ENCODE measurements at regions not wholly inside any gene's neighbourhood (a gene's known extent, or its start where the extent isn't known, plus 50 kb on each side); places are given as distances from the start of the nearest gene placed in this dataset.
A peak's percentile ranks its signal among the peaks of the same experiment; 100 is the strongest.
"Not testable (repeated sequence)": the region's sequence is repeated elsewhere in the genome, so short reads cannot be mapped to it uniquely, and the experiment has no call there.

DNA sequence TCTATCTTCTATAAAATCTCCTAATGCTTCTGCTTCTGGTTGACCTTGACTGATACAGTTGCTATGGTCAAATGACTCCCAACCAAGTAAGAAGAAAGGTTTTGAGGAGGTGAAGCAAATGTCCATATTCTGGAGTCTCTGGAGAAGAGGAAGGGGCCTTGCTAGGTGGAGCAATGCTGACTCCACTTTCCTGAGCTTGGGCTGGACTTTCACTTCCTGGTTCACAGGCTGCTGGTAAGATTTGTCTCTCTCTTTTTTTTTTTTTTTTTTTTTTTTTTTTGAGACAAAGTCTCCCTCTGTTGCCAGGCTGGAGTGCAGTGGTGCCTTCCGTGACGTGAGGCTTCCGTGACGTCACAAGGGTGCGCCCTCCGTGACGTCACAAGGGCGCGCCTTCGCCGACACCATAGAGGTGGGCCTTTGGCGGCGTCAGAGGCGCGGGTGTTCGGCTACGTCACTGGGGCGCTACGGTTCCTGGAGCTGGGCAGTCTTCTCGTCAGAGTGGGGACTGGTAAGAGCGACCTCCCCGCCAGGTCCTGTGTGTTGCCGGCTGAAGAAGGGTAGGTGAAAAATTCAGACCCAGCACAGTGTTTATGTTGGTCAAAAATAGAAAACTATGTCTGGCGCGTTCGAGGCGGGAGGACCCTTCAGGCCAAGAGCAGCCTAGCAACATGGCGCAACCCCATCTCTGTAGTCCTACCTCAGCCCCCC lies 93.7 kb upstream of the METTL14 start:
- DNase-seq: peak; percentile 93

DNA sequence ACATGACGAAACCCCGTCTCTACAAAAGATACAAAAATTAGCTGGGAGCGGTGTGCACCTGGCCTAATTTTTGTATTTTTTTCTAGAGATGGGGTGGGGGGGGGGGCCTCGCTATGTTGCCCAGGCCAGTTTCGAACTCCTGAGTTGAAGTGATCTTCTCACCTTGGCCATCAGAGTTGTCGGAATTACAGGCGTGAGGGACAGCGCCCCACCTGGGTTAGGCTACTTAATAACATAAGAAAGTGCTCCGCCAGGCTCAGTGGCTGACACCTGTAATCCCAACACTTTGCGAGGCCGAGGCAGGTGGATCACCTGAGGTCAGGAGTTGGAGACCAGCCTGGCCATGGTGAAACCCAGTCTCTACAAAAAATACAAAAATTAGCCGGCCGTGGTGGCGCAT lies 92.9 kb upstream of the METTL14 start:
- not testable (repeated sequence) for DNase-seq

DNA sequence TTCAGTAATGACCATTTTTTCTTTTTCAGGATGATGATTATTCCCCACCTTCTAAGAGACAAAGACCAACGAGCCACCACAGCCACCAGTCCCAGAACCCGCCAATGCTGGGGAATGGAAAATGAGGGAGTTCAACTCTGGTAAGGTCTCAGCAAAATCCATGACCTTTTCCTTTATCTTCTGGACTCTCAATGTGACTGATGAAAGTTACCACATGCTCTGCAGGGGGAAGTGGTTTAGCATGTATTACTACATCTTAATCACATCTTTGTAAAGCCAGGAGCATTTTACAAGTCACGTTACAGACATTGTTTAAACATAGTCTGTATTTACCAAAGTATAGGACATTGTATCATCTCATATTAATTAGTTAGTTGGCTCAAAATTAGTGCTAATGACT lies 89.3 kb upstream of the METTL14 start:
- not testable (repeated sequence) for DNase-seq

DNA sequence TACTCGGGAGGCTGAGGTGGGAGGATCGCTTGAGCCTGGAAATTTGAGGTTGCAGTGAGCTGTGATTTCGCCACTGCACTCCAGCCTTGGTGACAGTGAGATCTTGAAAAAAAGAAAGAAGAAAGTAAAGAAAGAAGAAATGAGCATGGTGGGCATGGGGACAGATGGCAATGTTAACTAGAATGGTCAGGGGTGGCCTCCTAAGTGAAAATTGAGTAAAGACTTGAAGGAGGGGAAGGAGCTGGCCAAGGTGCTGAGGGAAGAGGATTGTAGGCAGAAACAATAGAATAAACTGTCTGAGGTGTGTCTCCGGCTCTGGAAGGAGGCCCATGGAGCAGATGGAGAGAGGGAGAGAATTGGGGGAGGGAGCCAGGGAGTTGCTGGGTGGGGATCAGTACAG lies 60.1 kb upstream of the METTL14 start:
- not testable (repeated sequence) for DNase-seq

DNA sequence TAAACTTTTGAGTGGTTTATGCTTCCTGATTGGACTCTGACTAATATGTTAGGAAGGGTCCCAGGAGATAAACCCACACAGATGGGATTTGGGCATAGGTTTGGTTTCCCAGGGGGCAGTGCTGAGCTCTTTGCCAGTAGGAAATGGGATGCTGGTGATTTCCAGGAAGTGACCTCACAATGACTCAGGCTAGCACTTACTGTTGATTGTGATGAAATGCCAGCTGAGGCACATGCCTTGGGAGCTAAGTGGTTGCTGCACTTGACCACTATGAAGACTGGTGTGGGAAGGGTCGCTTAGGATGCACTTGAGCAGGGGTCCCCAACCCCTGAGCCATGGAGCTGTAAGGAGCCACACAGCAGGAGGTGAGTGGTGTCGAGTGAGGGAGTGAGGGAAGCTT lies 55.5 kb upstream of the METTL14 start:
- not testable (repeated sequence) for DNase-seq

DNA sequence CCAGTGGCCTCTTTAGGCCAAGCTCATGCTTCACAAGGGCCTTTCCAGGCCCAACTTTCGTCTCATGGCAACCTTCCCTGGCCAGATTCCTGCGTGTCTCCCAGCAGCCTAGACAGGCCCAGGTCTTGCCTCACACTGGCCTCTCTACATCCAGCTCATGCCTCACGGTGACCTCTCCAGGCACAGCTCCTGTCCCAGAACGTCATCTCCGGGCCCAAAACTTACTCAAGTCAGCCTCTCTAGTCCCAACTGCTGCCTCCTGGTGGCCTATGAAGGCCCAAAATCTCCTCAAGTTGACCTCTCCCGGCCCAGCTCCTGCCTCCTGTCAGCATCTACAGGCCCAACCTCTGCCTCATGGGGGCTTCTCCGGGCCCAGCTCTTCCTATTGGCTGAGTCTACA lies 54.3 kb upstream of the METTL14 start:
- DNase-seq: not testable (repeated sequence)

DNA sequence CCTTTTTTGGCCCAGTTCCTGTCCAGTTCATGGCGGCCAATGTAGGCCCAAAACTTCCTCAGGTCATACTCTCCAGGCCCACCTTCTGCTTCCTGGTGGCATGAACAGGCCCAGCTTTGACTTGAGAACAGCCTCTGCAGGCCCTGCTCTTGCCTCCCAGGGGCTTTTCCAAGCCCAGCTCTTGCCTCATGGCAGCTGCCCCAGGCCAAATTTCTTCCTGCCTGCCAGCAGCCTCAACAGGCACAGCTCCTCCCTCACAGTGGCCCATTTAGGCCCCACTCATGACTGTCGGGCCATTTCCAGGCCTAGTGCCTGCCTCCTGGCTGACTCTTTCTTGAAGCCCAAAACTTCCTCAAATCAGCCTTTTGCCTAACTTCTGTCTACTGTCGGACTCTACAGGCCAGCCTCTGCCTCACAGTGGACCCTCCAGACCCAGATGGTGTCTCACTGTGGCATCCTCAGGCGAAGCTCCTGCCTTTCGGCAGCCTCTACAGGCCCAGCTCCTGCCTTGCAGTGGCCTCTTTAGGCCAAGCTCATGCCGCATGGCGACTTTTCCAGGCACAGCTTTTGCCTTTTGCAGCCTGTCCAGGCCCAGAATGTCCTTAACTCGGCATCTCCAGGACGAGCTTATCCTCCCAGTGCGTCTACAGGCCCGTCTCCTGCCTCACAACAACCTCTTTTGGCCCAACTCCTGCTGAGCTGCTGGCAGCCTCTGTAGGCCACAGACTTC lies 53.7 kb upstream of the METTL14 start:
- not testable (repeated sequence) for DNase-seq

DNA sequence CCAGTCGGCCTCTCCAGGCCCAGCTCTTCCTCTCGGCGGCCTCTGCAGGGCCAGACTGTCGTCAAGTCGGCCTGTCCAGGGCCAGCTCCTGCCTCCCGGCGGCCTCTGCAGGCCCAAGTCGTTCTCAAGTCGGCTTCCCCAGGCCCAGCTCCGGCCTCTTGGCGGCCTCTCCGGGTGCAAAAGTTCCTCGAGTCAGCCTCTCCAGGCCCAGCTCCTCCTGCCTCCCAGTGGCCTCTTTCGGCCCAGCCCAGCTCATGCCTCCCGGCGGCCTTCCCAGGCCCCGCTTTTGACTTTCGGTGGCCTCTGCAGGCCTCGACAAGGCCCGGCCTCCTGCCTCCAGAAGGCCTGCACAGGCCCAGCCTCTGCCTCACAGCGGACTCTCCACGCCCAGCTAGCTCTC lies 51.7 kb upstream of the METTL14 start:
- DNase-seq: not testable (repeated sequence)

DNA sequence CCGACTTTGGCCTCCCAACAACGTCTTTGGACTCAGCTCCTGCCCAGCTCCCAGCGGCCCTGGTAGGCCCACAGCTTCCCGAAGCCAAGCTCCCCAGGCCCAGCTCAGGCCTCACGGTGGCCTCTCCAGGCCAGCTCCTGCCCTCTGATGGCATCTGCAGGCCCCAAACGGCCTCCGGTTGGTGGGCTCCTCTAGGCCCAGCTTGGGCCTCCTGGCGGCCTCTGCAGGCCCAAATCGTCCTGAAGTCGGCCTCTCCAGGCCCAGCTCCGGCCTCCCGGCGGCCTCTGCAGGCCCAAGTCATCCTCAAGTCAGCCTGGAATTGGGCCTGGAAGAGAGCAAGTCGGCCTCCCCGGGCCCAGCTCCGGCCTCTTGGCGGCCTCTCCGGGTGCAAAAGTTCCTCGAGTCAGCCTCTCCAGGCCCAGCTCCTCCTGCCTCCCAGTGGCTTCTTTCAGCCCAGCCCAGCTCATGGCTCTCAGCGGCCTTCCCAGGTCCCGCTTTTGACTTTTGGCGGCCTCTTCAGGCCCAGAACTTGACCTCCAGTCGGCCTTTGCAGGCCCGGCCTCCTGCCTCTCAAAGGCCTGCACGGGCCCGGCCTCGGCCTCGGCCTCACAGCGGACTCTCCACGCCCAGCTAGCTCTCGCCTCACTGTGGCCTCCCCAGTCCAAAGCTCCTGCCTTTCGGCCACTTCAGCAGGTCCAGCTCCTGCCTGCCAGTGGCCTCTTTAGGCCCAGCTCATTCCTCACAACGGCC lies 50.9 kb upstream of the METTL14 start:
- not testable (repeated sequence) for DNase-seq

All from activated CD4-positive, alpha-beta T cell treated with anti-CD3 and anti-CD28 coated beads, Interleukin-2, amount 50 U/mL, for 4 hours (primary cell).